ENCODE measurements at regions not wholly inside any gene's neighbourhood (a gene's known extent, or its start where the extent isn't known, plus 50 kb on each side); places are given as distances from the start of the nearest gene placed in this dataset.

DNA sequence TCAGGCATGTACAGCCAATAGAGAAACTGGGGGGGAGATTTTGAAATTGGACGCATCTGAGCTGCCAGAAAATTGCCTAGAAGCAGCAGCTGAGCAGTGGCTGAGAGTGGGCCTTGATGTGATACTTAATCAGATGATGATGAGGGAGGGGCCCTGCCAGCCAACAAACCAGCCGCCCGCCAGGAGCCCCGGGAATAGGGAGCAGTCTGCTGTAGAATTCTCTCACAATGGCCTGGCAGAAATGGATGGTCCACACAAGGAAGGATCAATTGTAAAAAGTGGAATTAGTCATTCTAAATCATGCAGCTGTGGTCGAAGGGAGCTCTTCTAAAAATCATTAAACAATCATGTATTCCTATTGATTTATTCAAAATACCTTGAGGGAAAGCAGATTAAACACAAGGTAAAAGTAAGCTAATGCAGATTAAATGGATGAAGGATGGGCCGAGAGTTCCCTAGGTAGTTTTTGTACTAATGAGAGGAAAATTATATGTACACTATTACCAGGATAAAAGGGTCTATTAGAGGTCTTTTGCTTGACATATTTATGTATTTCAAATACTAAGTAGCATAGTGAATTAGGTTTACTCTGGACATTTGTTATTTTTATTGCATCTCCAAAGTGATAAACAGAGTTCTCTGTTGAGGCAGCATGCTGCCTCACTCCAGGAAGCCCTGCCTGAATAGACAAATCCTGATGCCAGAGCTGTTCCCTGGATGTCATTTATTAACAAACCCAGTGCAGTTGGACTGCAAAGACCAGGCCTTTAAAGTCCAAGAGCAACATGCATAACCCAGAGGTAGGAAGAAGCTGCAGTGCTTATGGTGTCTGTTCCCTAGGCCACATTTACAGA lies 91.3 kb downstream of the NKX6-1 start:
- H3K9me3 Mint-ChIP-seq: peaks cover 2 to 3% of the 10 kb centered on the region in 2 donors
- DNase-seq: no peak
- H3K27ac ChIP-seq (ENCODE audit: low read length): no peak overlapping the region
- WGBS (ENCODE audit: insufficient coverage): 95% methylated on average over 4 of the region's 6 CpGs
- no peak overlapping the region for H3K27ac Mint-ChIP-seq
- no peaks in the 10 kb centered on the region for H3K4me1 Mint-ChIP-seq
- H3K4me1 ChIP-seq (ENCODE audit: control insufficient read depth, insufficient read depth, low read length): no peaks in the 10 kb centered on the region
- H3K36me3 Mint-ChIP-seq: no peaks in the 10 kb centered on the region
- H3K4me3 ChIP-seq (ENCODE audit: low read length): no peak overlapping the region
- H3K27me3 Mint-ChIP-seq (ENCODE audit: low read depth in 2 of 2): no peaks in the 10 kb centered on the region
- H3K27me3 ChIP-seq (ENCODE audit: control insufficient read depth, insufficient read depth, low read length): no peaks in the 10 kb centered on the region
- no peak overlapping the region for H3K4me3 Mint-ChIP-seq
- H3K36me3 ChIP-seq (ENCODE audit: control insufficient read depth, insufficient read depth, low read length): no peaks in the 10 kb centered on the region
- no peak for TF ChIP-seq CTCF (IDR thresholded peaks at IDR 0.05)
- no peaks in the 10 kb centered on the region for H3K9me3 ChIP-seq (ENCODE audit: control insufficient read depth, insufficient read depth, low read length)
- intact Hi-C loops (cut with micrococcal nuclease): no loop called here
- ATAC-seq: no peak

GRCh38 chr4:84403656-84404055 lies 95.4 kb downstream of the NKX6-1 start:
- Histone ChIP-seq H3K4me3 (ENCODE audit: low read length) (no peak overlapping the region), H3K27me3 (ENCODE audit: control insufficient read depth, insufficient read depth, low read length) (no peaks in the 10 kb centered on the region), H3K36me3 (ENCODE audit: control insufficient read depth, insufficient read depth, low read length) (no peaks in the 10 kb centered on the region), H3K9me3 (ENCODE audit: control insufficient read depth, insufficient read depth, low read length) (no peaks in the 10 kb centered on the region), H3K4me1 (ENCODE audit: control insufficient read depth, insufficient read depth, low read length) (no peaks in the 10 kb centered on the region), H3K27ac (ENCODE audit: low read length) (no peak overlapping the region)
- Mint-ChIP-seq H3K36me3 (no peaks in the 10 kb centered on the region), H3K27me3 (ENCODE audit: low read depth in 2 of 2) (no peaks in the 10 kb centered on the region), H3K27ac (no peak overlapping the region), H3K4me1 (no peaks in the 10 kb centered on the region), H3K4me3 (no peak overlapping the region), H3K9me3 (peaks cover 2% of the 10 kb centered on the region in 2 donors)
- ATAC-seq (no peak), DNase-seq (no peak)
- intact Hi-C loops (cut with micrococcal nuclease): no loop called here
- WGBS (ENCODE audit: insufficient coverage): 66% methylated on average over 3 of the region's 4 CpGs
- TF ChIP-seq CTCF (IDR thresholded peaks at IDR 0.05): no peak

- Mint-ChIP-seq H3K36me3 (no peaks in the 10 kb centered on the region), H3K4me1 (no peaks in the 10 kb centered on the region), H3K27me3 (ENCODE audit: low read depth in 2 of 2) (no peaks in the 10 kb centered on the region), H3K9me3 (peaks cover 2 to 6% of the 10 kb centered on the region in 2 donors), H3K4me3 (no peak overlapping the region), H3K27ac (no peak overlapping the region)
- 74% methylated on average over 3 of the region's 3 CpGs for WGBS (ENCODE audit: insufficient coverage)
- intact Hi-C loops (cut with micrococcal nuclease): no loop called here
- no peaks in the 10 kb centered on the region for H3K4me1 ChIP-seq (ENCODE audit: control insufficient read depth, insufficient read depth, low read length)
- no peaks in the 10 kb centered on the region for H3K36me3 ChIP-seq (ENCODE audit: control insufficient read depth, insufficient read depth, low read length)
- ATAC-seq: no peak
- no peak for DNase-seq
- H3K27ac ChIP-seq (ENCODE audit: low read length): no peak overlapping the region
- H3K9me3 ChIP-seq (ENCODE audit: control insufficient read depth, insufficient read depth, low read length): no peaks in the 10 kb centered on the region
- no peak overlapping the region for H3K4me3 ChIP-seq (ENCODE audit: low read length)
- TF ChIP-seq CTCF (IDR thresholded peaks at IDR 0.05): no peak
- H3K27me3 ChIP-seq (ENCODE audit: control insufficient read depth, insufficient read depth, low read length): no peaks in the 10 kb centered on the region
These were observed 97.3 kb downstream of the NKX6-1 start for GRCh38 chr4:84401701-84402306.
